GM18502 (cell line): ENCODE measurements at regions not wholly inside any gene's neighbourhood (a gene's known extent, or its start where the extent isn't known, plus 50 kb on each side); places are given as distances from the start of the nearest gene placed in this dataset.

Source experiments
- ATAC-seq: cut with Tn5 transposase; IDR thresholded peaks from one replicate; pipeline ENCODE4 v1.9.1; 2021; ENCODE audit warnings: mild to moderate bottlenecking; ENCODE audit not compliant: unreplicated experiment, poor library complexity

DNA sequence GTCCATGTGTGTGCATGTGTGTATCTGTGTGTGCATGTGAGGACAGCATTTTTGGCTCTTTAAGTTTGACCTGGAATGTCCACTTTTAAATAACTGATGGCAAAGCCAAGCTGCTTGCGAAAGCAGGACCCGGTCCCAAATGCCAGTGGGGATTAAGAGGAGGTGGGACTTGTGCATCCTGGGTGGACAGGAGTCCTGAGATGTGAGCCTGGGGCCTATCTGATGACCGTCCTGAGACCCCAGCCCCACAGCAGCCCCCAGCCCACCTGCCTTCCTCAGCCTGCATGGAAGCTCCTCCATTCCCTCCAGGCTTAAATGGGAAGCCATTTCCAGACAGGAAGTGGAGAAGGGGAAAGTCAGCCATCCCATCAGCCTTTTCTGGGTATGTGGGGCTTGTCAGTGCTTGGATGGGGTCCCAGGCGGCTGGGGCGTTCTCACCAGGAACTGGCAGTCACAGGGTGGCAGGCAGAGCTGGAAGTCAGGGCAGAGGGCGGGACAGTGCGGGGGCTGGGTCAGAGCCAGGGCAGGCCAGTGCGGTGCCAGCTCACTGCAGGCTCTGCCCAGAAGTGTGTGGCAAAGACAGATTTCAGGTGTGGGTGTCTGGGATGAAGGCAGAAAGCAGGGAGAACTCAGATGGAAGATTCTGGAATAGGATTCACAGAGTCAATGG lies 117.8 kb downstream of the ACKR3 start:
- no peak for ATAC-seq

DNA sequence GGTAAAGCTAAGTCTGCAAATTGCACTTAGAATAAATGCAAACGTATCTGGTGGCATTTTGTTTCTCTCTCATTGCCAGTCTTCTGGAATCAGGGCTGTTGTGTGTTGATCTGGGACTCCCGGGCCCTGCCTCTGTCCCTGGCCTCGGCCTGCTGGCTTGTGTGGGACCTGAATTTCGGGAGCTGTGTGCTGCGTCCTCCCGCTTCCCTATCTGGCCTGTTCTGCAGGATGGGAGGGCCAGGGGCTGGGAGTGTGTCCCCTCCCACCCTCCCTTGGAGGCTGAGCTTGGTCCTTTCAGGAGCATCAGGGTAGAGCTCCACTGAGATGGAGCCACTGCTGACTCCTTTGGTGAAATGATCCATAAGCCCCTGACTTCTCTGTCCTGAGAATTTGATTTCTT lies 118.5 kb downstream of the ACKR3 start:
- no peak for ATAC-seq

DNA sequence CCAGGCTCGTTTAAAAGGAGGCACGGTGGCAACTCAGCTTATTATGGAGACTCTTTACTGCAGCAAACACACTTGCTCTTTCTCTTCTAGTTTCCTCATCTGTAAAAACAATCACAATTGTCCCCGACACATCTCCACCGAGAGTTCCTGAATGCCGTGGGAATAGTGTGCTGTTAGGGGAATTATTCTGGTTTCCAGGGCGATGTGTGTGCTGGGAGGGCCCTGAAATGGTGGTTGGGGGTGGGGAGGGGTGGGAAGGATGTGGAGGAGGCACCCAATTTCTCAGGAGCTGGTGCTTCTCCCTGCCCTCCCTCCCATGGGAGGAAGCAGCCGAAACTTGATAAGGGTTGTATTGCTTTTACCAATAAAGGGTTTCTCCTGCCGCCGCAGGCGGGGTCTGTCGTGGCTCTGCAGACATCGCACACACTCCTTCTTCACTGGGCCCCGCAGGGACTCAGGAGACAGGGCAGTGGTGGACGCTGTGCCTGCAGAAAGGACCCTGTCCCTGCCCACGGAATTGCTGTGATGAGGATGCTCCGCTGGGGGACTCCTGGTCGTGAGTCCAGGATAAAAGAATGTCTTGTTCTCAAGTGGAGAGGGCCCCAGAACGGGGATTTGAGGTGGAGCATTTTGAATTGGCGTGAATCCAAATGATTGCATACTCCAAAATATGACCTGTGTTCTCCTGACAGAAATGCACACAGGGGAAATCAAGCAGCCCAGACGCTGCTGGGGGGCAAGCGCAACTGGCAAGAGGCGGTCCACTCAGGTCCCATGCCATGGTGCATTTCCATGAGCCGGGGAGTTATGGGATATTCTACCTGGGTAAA lies 119.2 kb downstream of the ACKR3 start:
- no peak for ATAC-seq

DNA sequence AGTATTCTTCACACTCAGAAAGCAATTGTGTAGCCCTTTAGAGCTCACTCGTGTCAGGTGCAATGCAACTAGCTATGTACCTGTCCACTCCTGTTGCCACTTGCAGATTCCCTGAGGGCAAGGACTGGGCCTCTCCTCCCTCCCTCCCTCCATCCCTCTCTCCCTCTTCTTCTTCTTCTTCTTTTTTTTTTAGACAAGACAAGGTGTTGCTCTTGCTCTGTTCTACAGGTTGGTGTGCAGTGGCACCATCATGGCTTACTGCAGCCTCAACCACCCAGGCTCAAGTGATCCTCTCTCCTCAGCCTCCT lies 119.7 kb downstream of the ACKR3 start:
- no peak for ATAC-seq

DNA sequence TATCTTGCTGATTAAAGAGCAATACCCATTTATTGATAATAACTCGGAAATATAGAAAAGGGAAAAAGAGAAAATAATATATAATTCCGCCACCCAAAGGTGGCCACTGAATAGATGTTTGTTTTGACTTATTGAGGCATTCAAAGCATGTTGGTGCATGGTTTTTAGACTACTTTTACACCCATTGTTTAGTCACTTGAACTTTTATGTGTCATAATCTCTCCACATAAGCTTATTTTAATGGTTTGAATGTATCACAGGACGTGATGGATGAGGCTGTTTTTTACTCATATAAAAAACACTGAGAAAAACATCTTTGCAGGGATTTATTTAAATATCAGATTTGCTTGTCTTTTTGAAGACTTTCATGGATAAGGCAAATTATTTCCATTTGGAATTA lies 120.4 kb downstream of the ACKR3 start:
- no peak for ATAC-seq

DNA sequence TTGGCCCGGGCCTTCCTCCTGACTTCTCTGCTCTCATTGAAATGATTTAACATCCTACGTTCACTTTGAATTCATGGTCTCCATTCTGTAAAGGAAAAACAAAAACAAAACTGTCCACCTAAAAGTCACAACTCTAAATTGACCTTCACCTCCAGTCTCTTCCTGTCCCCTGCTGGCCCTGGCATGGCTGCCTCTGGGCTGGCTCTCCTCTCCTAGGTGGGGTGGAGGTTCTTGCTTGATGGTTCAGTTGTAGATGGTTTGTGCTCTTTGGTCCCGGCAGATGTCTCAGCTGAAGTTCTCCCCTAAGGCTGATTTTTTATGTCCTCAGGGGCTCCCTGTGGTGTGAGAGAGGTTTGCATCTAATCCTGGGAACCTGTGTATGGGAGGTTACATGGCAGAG lies 121.1 kb downstream of the ACKR3 start:
- ATAC-seq = no peak

DNA sequence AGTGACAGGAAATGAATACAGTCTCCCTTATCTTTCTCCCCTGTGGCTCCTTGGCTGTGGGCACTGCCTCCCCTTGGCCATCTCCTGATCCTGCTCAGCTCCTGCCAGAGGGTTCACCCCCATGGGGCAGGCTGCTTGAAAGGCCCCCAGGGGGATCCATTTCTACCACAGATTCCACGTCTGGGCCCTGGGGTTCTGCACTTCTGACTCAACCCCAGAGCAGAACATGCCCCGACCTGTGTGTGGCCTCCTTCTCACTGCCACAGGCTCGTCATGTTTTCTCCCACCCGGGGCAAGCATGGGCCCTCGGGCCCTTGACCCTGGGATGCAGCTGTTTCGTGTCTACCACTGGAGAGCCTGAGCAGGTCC lies 122.2 kb downstream of the ACKR3 start:
- no peak for ATAC-seq

DNA sequence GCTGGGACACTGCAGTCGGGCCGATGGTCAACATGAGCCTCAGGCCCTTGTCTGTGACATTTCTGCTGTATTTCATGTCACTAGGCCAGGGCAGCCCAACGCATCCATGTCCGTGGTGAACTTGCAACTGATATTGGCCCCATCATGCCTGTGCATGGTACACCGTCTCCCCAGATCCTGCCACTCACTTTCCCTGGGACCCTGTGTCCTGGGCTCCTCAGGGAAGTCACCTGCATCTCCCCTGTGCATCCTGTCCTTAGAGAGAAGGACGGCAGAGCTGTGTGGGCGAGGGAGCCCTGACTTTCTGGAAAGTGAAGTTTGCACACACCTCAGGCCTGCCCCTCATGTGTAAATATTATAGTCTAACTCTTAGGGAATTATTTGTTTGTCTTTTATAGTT lies 123.3 kb downstream of the ACKR3 start:
- no peak for ATAC-seq

DNA sequence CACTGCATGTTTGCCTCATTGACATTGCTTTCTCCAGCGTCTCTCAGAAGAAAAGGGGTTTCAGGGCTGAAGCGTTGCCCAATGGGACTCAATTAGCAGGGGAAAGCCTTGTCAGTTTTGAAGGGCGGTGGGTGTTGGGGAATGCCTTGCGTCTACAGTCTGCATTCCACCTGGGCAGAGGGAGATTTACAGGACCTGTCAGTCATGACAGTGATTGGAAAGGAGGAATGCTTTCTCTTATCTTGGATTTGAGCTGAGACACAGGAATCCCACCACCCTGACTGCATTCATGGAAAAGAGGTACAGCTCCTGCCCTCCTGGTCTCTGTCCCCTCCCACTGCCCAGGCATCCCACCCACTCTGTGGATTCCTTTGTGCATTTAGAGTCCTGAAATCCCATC lies 123.9 kb downstream of the ACKR3 start:
- ATAC-seq = no peak

DNA sequence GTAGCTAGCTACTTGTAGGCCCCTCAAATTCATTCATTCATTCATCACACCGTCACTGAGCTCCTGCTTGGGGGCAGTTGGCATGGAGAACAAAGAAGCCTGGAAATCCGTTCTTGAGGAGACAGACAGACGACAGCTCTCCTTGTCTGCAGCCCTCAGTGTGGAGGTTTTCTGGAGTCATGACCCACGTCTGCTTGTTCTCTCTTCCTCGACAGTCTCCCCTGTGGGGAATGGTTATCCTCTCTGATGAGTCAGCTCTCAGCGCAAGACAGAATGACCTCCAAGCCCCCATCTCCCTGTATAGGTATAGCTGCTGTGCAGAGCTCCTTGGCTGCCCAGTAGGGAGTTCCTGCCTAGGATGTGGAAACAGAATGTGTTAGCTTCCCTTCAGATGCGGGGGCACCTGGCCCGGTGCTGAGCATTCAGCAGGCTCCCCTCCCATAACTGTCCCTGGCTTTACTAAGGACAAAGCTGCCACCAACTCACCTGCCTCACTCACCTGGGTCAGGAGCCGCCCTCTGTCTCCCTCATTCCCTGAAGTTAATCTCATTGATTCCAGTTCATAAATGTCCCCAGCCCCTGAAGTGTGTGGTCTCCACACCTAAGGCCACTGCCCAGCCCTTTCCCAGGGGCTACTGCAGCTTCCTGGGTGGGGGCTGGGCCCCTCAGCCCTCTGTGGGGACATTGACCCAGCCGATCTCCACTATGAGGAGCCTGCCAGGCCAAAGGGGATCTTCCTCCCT lies 124.7 kb downstream of the ACKR3 start:
- ATAC-seq = no peak

DNA sequence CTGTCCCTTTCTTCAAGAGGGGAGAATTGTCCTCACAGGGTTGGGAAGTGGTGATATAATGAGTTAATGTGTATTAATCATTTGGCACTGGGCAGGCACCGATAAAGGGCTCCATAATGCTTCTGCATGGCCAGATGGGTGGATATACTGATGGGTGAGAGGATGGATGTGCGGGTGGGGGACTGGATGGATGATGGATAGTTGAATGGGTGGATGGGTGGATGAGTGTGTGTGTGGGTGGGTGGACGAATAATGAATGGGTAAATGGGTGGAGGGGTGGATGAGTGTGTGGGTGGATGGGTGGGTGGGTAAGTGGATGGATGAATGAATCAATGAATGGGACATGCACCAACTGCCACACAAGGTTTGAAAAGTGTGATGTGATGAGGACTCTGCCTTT lies 127.2 kb downstream of the ACKR3 start:
- no peak for ATAC-seq

DNA sequence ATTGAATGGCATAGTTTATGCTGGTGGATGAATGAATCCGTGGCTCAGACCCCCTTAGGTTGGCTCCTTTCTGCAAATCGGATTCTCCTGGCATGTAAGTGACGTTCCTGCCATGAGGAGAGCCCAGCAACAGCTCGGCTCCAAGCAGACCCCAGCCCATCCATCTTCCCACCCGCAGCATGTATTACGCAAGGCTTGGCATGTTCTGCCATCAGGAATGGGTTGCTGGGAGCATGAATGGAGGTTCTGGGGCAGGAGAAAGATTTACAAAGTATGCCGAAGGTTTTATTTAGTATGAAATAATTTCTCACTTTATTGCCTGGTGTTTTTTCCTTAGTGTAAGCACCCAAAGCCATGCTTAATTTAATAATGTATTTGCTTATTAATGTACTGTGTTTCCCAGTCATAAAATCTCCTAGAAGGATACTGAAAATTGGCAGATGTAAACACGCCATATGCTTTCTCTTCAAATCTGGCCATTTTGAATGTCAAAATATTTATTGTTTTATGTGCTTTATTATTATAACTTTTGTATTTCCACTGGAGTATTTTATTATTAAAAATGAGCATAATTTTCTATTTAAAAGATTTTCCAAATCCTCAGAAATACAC lies 128.5 kb downstream of the ACKR3 start:
- no peak for ATAC-seq

DNA sequence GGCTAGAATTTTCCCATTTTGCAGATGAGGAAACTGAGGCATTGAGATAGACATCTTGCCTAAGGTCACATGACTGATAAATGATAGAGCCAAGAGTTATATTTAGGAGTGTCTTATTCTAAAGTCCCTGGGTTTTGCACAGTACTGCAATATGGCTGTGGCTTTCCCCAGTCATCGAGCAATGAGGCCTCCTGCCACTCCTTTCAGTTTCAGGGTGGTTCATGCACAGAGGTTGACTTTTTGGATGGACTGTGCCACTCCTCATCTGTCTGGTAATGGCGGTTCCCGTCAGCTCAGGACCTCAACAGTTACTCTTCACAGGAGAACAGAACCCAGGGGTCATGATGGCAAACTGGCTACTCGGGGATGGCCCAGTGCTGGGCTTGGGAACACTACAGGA lies 131.1 kb downstream of the ACKR3 start:
- no peak for ATAC-seq

DNA sequence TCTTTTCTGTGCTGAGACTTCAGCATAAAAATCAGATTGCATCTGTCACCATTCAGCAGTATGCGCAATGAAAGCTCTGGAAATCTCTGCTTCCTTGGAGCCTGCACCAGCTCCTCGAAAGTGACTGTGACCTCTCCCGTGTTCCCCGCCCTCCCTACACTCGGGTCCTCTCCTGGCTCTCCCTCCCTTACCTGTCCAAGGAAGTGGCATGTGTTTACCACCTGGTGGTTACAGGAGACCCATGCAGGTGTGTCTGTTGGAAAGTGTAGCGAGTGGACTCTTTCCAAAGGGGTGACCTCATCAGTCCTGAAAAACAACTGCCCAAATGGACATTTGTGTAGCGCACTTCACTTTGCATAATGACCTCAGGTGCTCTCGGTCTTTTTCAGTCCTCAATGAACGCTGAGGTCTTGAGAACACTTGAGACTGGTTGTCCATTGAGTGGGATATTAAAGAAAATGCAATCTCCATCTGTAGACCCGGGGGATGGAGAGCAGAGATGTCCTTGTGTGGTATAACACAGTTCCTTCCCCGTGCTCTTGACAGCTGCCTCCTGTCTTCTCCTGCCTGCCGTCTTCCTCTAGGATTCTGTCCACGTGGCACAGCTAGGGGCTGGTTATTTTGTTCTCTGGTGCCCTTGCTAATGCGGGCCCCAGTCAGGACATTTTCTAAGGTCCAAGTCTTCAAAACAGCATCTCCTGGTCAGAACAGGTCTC lies 133.2 kb downstream of the ACKR3 start:
- no peak for ATAC-seq

DNA sequence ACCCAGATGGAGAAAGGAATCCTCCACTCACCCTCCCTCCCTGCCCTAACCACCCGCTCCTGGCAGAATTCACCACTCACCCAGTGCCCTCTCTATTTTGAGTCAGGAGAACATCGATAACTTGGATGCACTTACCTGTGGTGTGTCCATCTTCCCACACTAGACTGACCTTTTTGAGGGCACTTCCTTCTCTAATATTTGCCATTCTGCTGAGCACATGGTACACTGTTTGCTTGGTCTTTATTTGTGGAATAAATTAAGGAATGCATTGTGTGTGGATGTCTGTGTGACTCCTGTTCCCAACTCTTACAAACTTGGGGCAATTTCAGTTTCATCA lies 133.7 kb downstream of the ACKR3 start:
- ATAC-seq = no peak

DNA sequence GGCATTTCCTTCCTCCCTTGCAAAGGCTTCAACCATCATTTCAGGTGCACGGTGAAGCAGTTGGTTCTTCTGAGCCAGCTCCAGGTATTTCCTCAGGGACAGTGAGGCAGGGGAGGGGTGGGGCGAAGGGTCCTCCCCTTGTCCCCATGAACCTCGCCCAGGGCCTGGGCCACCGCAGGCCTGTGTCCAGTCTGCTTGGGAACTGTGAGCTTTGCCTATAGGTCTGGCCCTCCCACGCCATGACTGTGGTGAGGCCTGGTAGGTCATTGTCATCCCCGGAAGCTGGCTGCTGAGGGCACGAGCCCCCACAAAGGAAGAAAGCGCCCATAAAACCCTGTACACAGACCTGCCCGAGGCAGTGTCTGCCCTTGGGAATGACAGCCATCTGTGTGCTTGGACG lies 134.3 kb downstream of the ACKR3 start:
- no peak for ATAC-seq

DNA sequence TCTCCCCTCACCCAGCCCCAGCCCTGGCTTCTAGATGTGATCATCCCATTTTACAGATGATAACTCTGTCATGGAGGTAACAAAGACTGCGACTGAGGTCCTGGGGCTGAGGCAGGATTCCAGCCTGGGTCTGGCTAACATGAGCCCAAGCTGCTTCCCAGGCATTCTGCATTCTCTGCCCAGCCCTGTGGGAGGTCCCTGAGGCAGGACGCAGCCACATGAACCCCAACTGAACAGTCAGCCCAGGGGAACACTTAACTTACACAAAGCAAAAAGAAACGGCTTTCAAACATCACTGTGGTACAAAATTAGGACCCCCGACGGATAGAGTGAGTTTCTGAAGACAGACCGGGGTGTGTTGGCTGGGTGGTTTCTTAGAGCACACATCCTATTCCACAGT lies 135.3 kb downstream of the ACKR3 start:
- ATAC-seq = no peak

DNA sequence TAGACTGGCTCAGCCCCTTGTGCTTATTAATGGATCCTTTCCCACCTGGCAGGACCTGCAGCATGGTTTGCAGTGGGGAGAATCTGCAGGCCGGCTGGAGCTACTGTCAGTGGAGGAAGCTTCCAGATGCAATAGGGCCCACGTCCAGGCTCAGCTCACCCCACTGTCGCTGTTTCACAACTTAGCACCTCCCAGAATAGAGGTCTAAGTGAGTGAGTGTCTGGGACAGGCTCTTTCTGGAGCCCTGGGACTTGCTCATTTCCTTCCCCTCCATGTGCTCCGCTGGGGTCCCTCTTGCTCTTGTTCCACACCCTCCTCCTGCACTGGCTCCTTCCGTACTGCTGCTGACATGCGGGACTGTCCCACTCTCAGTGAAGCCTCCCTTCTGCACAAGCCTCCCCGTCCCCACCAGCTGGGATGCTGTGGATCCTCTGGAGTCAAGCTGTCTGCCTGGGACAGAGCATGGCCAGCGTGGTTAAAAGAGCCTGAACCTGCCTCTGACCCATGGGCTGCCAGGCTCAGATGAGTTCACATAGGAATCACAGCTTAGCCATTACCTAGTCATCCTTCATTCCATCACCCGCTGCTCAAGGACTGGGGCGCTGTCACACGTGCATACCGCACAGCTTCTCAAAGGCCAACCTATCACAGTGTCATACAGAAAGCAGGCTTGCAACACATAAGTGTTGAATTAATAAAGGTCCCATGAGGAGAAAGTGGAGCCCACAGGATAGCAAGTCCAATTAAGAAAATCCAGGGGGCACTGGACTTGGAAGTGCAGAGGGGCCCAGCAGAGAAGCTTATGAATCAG lies 135.9 kb downstream of the ACKR3 start:
- no peak for ATAC-seq

DNA sequence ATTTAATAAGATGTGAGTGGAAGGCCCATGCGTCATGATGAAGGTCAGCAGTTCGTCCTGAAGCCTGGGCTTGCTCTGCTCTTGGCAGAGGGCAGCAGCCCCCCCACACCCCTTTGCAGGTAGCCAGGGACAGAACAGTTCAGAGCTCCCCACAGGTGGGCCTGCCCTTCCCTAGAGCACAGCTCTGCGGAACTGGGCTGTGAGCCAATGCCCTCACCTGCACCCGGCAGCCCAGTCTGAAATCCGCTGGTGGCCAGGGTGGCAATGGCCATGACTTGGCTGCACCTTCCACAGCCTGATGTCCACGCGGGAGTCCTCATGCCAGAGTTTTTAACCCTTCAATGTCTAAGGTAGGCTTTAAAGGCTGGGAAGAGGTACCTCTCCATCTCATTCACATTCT lies 136.7 kb downstream of the ACKR3 start:
- no peak for ATAC-seq

DNA sequence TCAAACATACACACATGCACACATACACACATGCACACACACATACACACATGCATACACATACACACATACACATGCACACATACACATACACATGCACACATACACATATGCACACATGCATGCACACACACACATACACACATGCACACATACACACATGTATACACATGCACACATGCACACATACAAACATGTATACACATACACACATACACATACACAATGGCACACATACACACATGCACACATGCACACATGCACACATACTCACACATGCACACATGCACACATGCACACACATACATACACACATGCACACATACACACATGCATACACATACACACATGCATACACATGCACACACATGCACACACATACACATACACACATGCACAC lies 137.2 kb downstream of the ACKR3 start:
- ATAC-seq = no peak
